ENCODE measurements at regions not wholly inside any gene's neighbourhood (a gene's known extent, or its start where the extent isn't known, plus 50 kb on each side); places are given as distances from the start of the nearest gene placed in this dataset.

DNA sequence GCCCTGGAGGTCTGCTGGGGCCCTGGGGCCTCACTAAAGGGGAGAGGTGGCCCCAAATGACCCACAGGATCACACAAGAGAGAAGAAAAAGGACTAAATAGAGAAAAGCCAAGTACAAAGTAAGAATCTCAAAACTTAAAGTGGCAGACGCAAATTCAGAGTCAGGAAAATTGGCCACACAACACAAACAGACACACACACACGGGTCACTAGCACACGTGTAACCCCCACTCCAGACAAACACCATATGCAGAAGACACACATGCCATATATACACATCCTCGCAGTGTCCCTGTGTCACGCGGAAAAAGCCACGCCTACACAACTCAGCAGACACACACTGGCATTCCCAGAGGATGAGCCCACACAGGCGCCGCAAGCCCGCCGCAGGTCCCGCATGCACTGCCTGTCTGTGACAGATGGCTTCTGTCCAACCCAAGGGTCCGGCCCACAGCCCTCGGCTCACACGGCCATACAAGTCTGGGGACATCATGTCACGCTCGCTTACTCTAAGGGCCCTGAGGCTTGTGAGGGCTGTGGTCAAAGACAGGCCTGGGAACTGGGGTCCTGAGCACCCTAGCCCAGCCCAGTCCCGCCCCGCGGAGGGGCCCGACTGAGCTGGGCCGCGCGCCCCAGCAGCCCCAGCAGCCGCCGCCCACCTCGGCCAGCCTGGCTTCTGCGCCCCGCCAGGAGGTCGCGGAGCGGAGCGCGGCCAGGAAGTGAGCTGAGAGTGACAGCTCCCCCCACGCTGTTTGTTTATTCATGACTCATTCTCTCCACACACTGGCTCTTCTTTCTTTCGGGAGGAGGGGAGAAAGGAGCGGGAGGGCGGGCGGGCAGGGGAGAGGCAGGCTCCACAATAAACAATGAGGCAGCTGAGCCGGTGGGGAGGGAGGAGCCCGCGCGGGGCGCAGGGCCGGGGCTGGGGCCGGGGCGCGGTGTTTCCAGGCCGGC lies 95.5 kb upstream of the ZMIZ1 start:
- TF ChIP-seq, protein P1, sequence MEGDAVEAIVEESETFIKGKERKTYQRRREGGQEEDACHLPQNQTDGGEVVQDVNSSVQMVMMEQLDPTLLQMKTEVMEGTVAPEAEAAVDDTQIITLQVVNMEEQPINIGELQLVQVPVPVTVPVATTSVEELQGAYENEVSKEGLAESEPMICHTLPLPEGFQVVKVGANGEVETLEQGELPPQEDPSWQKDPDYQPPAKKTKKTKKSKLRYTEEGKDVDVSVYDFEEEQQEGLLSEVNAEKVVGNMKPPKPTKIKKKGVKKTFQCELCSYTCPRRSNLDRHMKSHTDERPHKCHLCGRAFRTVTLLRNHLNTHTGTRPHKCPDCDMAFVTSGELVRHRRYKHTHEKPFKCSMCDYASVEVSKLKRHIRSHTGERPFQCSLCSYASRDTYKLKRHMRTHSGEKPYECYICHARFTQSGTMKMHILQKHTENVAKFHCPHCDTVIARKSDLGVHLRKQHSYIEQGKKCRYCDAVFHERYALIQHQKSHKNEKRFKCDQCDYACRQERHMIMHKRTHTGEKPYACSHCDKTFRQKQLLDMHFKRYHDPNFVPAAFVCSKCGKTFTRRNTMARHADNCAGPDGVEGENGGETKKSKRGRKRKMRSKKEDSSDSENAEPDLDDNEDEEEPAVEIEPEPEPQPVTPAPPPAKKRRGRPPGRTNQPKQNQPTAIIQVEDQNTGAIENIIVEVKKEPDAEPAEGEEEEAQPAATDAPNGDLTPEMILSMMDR (IDR thresholded peaks at IDR 0.05) = no peak
- no peak for TF ChIP-seq POLR2A (IDR thresholded peaks at IDR 0.05)
- DNase-seq = peak; percentile 74
- H3K9me3 ChIP-seq = no peaks in the 10 kb centered on the region
- no peaks in the 10 kb centered on the region for H3K36me3 ChIP-seq (ENCODE audit: low read depth, missing control alignments)
- intact Hi-C loops (cut with DNase I; ENCODE audit: low total_unique reads) = loop anchor here (10.0 kb wide), 1 partner anchor 198 kb away; no protein-coding TSS in a partner anchor
- WGBS, 2 donors = 2 to 3% methylated on average over 14 to 42 of the region's 49 CpGs
- H3K27me3 ChIP-seq = no peaks in the 10 kb centered on the region
- peak overlapping the region; percentile 89 to 91 for H3K27ac ChIP-seq
- H3K4me3 ChIP-seq = peak overlapping the region; percentile 46 to 54
- peaks cover 36% of the 10 kb centered on the region for H3K4me1 ChIP-seq

DNA sequence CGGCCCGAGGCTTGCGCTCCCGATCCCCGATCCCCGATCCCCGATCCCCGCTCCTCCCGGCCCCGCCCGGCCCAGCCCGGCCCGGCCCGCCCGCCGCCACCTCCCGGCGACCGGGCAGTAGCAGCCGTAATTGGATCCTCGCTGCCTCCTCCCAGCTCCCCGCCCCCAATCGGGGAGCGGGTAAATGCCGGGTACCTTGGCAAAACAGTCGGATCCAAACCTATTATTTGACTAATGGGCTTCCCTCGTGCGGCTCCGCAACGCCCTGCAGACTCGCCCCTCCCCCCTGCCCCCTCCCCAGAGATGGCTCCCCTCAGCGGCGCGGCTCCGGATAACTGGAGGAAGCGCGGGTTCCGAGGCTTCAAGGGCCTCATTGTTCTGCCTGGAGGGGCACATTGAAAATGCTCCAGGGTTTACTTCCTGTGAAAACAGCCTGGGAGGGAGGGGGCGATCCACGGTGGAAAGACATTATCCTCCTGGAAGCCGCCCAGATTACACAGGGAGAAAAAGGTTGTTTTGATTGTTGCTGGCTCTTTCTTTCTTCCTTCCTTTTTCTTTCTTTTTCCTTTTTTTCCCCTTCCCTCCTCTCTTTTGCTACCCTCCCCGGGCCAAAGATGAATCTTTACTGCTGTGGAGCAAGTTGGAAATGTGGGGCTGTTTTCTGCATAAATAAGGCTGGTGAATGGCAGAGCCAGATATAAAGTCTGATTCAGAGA lies 94.7 kb upstream of the ZMIZ1 start:
- H3K27me3 ChIP-seq = no peaks in the 10 kb centered on the region
- peak overlapping the region; percentile 89 to 91 for H3K27ac ChIP-seq
- TF ChIP-seq, protein P1 (IDR thresholded peaks at IDR 0.05) = no peak
- no peak for TF ChIP-seq POLR2A (IDR thresholded peaks at IDR 0.05)
- no peaks in the 10 kb centered on the region for H3K36me3 ChIP-seq (ENCODE audit: low read depth, missing control alignments)
- intact Hi-C loops (cut with DNase I; ENCODE audit: low total_unique reads) = loop anchor here (10.0 kb wide), 1 partner anchor 199 kb away; no protein-coding TSS in a partner anchor
- peak; percentile 74 for DNase-seq
- H3K9me3 ChIP-seq = no peaks in the 10 kb centered on the region
- 0% methylated on average over 13 to 18 of the region's 42 CpGs for WGBS, 2 donors
- H3K4me3 ChIP-seq = peak overlapping the region; percentile 46 to 54
- H3K4me1 ChIP-seq = peaks cover 37% of the 10 kb centered on the region

DNA sequence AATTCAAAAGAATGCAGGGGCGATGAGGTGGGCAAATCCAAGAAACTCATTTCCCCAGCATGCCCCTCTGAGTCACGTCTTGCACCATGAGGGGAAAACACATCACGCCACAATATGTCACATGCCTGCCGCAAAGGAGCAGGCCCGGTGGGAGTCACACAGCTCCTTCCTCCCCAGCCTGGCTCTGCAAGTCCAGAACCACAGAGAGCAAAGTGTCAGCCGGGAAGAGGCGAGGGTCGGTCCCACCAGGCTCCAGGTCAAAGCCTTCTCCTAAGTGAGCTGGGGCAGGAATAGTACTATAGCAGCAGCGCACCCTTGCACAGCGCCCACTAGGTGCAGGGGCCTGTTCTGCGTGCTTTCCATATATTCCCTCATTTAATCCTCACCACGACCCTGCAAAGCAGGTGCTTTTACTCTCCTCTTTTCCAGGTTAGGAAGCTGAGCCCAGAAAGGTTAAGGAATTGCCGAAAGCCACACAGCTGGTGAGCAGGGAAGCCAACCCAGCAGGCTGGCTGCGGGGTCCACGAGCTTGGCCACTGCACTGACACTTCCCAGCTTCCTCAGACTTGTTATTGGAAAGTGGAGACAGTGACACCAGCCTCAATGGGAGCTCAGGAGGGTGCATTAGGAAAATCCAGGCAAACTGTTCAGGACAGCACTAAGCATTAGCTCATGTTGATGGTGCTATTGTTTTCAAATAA lies 94.0 kb upstream of the ZMIZ1 start:
- peak; percentile 46 for DNase-seq
- peak overlapping the region; percentile 89 to 91 for H3K27ac ChIP-seq
- H3K27me3 ChIP-seq = no peaks in the 10 kb centered on the region
- no peaks in the 10 kb centered on the region for H3K36me3 ChIP-seq (ENCODE audit: low read depth, missing control alignments)
- H3K4me3 ChIP-seq = peak overlapping the region in 1 of 2 donors; percentile 54
- WGBS, 2 donors = 28 to 49% methylated on average over 10 to 15 of the region's 15 CpGs
- H3K4me1 ChIP-seq = peaks cover 37% of the 10 kb centered on the region
- no peaks in the 10 kb centered on the region for H3K9me3 ChIP-seq
- TF ChIP-seq POLR2A (IDR thresholded peaks at IDR 0.05) = no peak
- TF ChIP-seq, protein P1 (IDR thresholded peaks at IDR 0.05) = peak in 2 of 3 experiments; percentile 39 to 40
- intact Hi-C loops (cut with DNase I; ENCODE audit: low total_unique reads) = loop anchor here (5.0 to 10.0 kb wide), 2 partner anchors 93 to 200 kb away; partner anchors contain the start of gene ZMIZ1

DNA sequence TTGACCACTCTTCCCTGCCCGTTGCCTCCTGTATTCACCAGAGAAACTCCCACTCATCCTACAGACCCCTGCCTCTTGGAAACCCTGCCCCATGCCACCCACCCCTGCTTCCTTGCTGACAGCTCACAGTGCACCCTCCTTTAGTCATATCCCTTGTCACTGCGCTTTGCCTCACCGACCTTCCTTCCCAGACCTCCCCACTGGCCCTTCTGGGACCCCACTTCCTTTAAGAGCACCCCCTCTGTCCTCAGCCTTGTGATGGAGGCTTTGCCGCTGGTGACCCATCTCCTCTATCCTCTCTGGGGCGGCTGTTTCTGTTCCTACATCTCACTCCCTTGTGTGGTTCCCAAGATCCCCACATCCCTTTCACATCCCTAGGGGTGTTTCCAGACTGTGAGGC lies 92.8 kb upstream of the ZMIZ1 start:
- intact Hi-C loops (cut with DNase I; ENCODE audit: low total_unique reads) = loop anchor here (5.0 to 10.0 kb wide), 2 partner anchors 91 to 201 kb away; partner anchors contain the start of gene ZMIZ1
- H3K4me3 ChIP-seq = no peak overlapping the region
- WGBS, 2 donors = 87 to 95% methylated on average over 5 of the region's 5 CpGs
- no peak for TF ChIP-seq POLR2A (IDR thresholded peaks at IDR 0.05)
- TF ChIP-seq, protein P1 (IDR thresholded peaks at IDR 0.05) = no peak
- no peak for DNase-seq
- peaks cover 37% of the 10 kb centered on the region for H3K4me1 ChIP-seq
- H3K9me3 ChIP-seq = no peaks in the 10 kb centered on the region
- no peaks in the 10 kb centered on the region for H3K27me3 ChIP-seq
- no peak overlapping the region for H3K27ac ChIP-seq
- H3K36me3 ChIP-seq (ENCODE audit: low read depth, missing control alignments) = no peaks in the 10 kb centered on the region

All from testis (tissue), 2 donors.